H1 (cell line): ENCODE measurements at regions not wholly inside any gene's neighbourhood (a gene's known extent, or its start where the extent isn't known, plus 50 kb on each side); places are given as distances from the start of the nearest gene placed in this dataset.

Experiments
- CTCF ChIA-PET: fragments of 300-600 bp; sonication (Branson Sonifier 250); formaldehyde crosslinking; loops from one replicate; lab custom pipeline; 2021; ENCODE audit not compliant: partially characterized antibody; lab: Charles Lee
- POLR2A ChIA-PET: fragments of 300-600 bp; sonication (Branson Sonifier 250); formaldehyde crosslinking; loops from one replicate; lab custom pipeline; 2021; ENCODE audit warnings: inconsistent platforms; ENCODE audit not compliant: partially characterized antibody; lab: Charles Lee
- DNase-seq, 2 experiments: peaks; one replicate each; pipeline versions ENCODE4 v3.0.0 to v3.0.0-alpha.2; 2010 to 2022; ENCODE audit warnings: low spot score in 2 of 2, low read depth in 1 of 2, mixed read lengths in 1 of 2
- FAIRE-seq: peaks from 2 replicates; lab custom pipeline; 2011; peaks lifted over from hg19 to GRCh38; lab: Jason Lieb, UNC
- H2AFZ ChIP-seq: 2 replicates; pipeline ENCODE4 v1.8.1; 2012; ENCODE audit warnings: low read length, inconsistent platforms
- H2AK5ac ChIP-seq: 2 replicates; pipeline ENCODE4 v1.6.1; 2013; ENCODE audit warnings: low read depth, low read length
- H2BK120ac ChIP-seq: replicated peaks from 2 replicates; pipeline ENCODE3; 2013; ENCODE audit warnings: low read depth, low read length, inconsistent platforms
- H2BK12ac ChIP-seq: 2 replicates; pipeline ENCODE4 v1.6.1; 2013; ENCODE audit warnings: low read depth, low read length
- H2BK15ac ChIP-seq: 2 replicates; pipeline ENCODE4 v1.6.1; 2013; ENCODE audit warnings: low read length
- H2BK20ac ChIP-seq: 2 replicates; pipeline ENCODE4 v1.6.1; 2013; ENCODE audit warnings: low read length
- H2BK5ac ChIP-seq: 2 replicates; pipeline ENCODE4 v1.6.1; 2013; ENCODE audit warnings: low read depth, low read length
- H3K14ac ChIP-seq: 2 replicates; pipeline ENCODE4 v1.6.1; 2013; ENCODE audit warnings: inconsistent platforms; ENCODE audit not compliant: insufficient read length
- H3K18ac ChIP-seq: 2 replicates; pipeline ENCODE4 v1.6.1; 2013; ENCODE audit warnings: low read length; ENCODE audit errors: extremely low read depth
- H3K23ac ChIP-seq: 2 replicates; pipeline ENCODE4 v1.6.1; 2013; ENCODE audit warnings: inconsistent platforms; ENCODE audit not compliant: insufficient read length
- H3K23me2 ChIP-seq: 2 replicates; pipeline ENCODE4 v1.6.1; 2013; ENCODE audit warnings: low read depth, low read length
- H3K27ac ChIP-seq: 2 replicates; pipeline ENCODE4 v1.6.1; 2011; ENCODE audit warnings: low read depth, low read length, inconsistent platforms
- H3K27me3 ChIP-seq, 4 experiments: replicated peaks in 1 of 4; 1 replicate in 1 of 4; 2 replicates in 3 of 4; pipeline versions ENCODE4 v1.6.1 to v1.8.1; 2011 to 2013; ENCODE audit warnings: low read length in 3 of 4, mild to moderate bottlenecking in 3 of 4, inconsistent platforms in 2 of 4, mixed read lengths in 2 of 4, moderate library complexity in 1 of 4; ENCODE audit not compliant: control insufficient read depth in 3 of 4, insufficient read depth in 3 of 4; ENCODE audit errors: extremely low read depth in 1 of 4
- H3K36me3 ChIP-seq, 4 experiments: 2 replicates each; pipeline versions ENCODE4 v1.6.1 to v1.8.1; 2011 to 2013; ENCODE audit warnings: mild to moderate bottlenecking in 4 of 4, low read length in 3 of 4, moderate library complexity in 2 of 4, control low read depth in 1 of 4, inconsistent platforms in 1 of 4; ENCODE audit not compliant: insufficient read depth in 4 of 4, control insufficient read depth in 2 of 4
- H3K4ac ChIP-seq: replicated peaks from 2 replicates; pipeline ENCODE3; 2013; ENCODE audit warnings: low read length, low read depth, mixed read lengths, inconsistent platforms; ENCODE audit not compliant: insufficient read length
- H3K4me1 ChIP-seq, 4 experiments: replicated peaks in 1 of 4; 1 replicate in 1 of 4; 2 replicates in 3 of 4; pipeline versions ENCODE4 v1.6.1 to v1.8.1; 2011 to 2013; ENCODE audit warnings: low read length in 3 of 4, inconsistent platforms in 2 of 4, mixed read lengths in 1 of 4; ENCODE audit not compliant: insufficient read depth in 4 of 4, control insufficient read depth in 3 of 4
- H3K4me2 ChIP-seq, 2 experiments: 2 replicates each; pipeline versions ENCODE4 v1.6.1 to v1.8.1; 2011 to 2013; ENCODE audit warnings: low read depth in 2 of 2, low read length in 2 of 2, control low read depth in 1 of 2, inconsistent platforms in 1 of 2, mild to moderate bottlenecking in 1 of 2; ENCODE audit not compliant: insufficient read depth in 1 of 2
- H3K4me3 ChIP-seq, 4 experiments: fragments of 200-600, 300-600 bp in 1 of 4; sonication (generic), shearing (Covaris generic), sonication (Bioruptor Twin) in 1 of 4; 2 replicates each; pipeline versions ENCODE4 v1.5.1 to v1.8.1; 2011 to 2016; ENCODE audit warnings: low read length in 4 of 4, low read depth in 3 of 4, control low read depth in 2 of 4, inconsistent platforms in 2 of 4, mild to moderate bottlenecking in 2 of 4, mixed read lengths in 1 of 4, moderate library complexity in 1 of 4; ENCODE audit not compliant: insufficient read depth in 2 of 4; ENCODE audit errors: extremely low read depth in 1 of 4
- H3K56ac ChIP-seq: replicated peaks from 2 replicates; pipeline ENCODE3; 2013; ENCODE audit warnings: low read depth, mild to moderate bottlenecking, mixed read lengths, low read length, inconsistent platforms; ENCODE audit not compliant: insufficient read length
- H3K79me1 ChIP-seq: 2 replicates; pipeline ENCODE4 v1.6.1; 2013; ENCODE audit warnings: low read depth, low read length, control low read depth
- H3K79me2 ChIP-seq, 2 experiments: 2 replicates each; pipeline versions ENCODE4 v1.6.1 to v1.8.1; 2012 to 2013; ENCODE audit warnings: low read length in 2 of 2, mild to moderate bottlenecking in 2 of 2, inconsistent platforms in 1 of 2; ENCODE audit not compliant: insufficient read depth in 2 of 2, control insufficient read depth in 1 of 2
- H3K9ac ChIP-seq, 4 experiments: replicated peaks in 1 of 4; 1 replicate in 1 of 4; 2 replicates in 3 of 4; pipeline versions ENCODE4 v1.6.1 to v1.8.1; 2011 to 2013; ENCODE audit warnings: low read depth in 3 of 4, low read length in 3 of 4, control low read depth in 2 of 4, mild to moderate bottlenecking in 2 of 4, moderate library complexity in 2 of 4, inconsistent platforms in 1 of 4; ENCODE audit errors: extremely low read depth in 1 of 4
- H3K9me3 ChIP-seq, 2 experiments: 2 replicates each; pipeline versions ENCODE4 v1.6.1 to v1.8.1; 2012 to 2013; ENCODE audit warnings: mild to moderate bottlenecking in 2 of 2, moderate library complexity in 2 of 2, control low read depth in 1 of 2, inconsistent platforms in 1 of 2, low read depth in 1 of 2, low read length in 1 of 2, mixed read lengths in 1 of 2; ENCODE audit not compliant: insufficient read depth in 2 of 2
- H4K20me1 ChIP-seq, 2 experiments: replicated peaks in 1 of 2; 2 replicates each; pipeline versions ENCODE3 to v1.8.1; 2011 to 2013; ENCODE audit warnings: inconsistent platforms in 2 of 2, low read length in 2 of 2, mild to moderate bottlenecking in 1 of 2; ENCODE audit not compliant: insufficient read depth in 2 of 2, control insufficient read depth in 1 of 2
- H4K5ac ChIP-seq: 2 replicates; pipeline ENCODE4 v1.6.1; 2013; ENCODE audit warnings: low read length, low read depth, mixed read lengths, inconsistent platforms; ENCODE audit not compliant: insufficient read length
- H4K8ac ChIP-seq: 2 replicates; pipeline ENCODE4 v1.8.0; 2013; ENCODE audit warnings: mild to moderate bottlenecking, moderate library complexity, low read length, inconsistent platforms; ENCODE audit not compliant: insufficient read depth; ENCODE audit errors: extremely low read depth
- H4K91ac ChIP-seq: replicated peaks from 2 replicates; pipeline ENCODE3; 2013; ENCODE audit warnings: low read length, mixed read lengths, inconsistent platforms; ENCODE audit not compliant: insufficient read length
- EZH2 ChIP-seq: fragments of 200-600 bp; sonication (generic); IDR thresholded peaks from 2 replicates; pipeline ENCODE4 v1.7.1; 2012; ENCODE audit warnings: low read depth, mild to moderate bottlenecking, moderate library complexity, low read length, inconsistent platforms; ENCODE audit not compliant: severe bottlenecking
- HDAC2 ChIP-seq, 2 experiments: fragments of 300-600 bp in 1 of 2; sonication (generic) in 1 of 2; IDR thresholded peaks; 2 replicates each; pipeline ENCODE4 v1.6.1; 2011 to 2012; ENCODE audit warnings: low read depth in 2 of 2, low read length in 2 of 2, mild to moderate bottlenecking in 2 of 2, moderate library complexity in 2 of 2, borderline replicate concordance in 1 of 2, inconsistent platforms in 1 of 2
- KDM4A ChIP-seq: IDR thresholded peaks from one replicate; pipeline ENCODE4 v1.7.1; 2012; ENCODE audit warnings: low read depth, mild to moderate bottlenecking, moderate library complexity, low read length, inconsistent platforms; ENCODE audit not compliant: severe bottlenecking

- no peak overlapping the region for H2BK15ac ChIP-seq
- H3K27me3 ChIP-seq = no peaks in the 10 kb centered on the region
- H3K27ac ChIP-seq = no peak overlapping the region
- H3K36me3 ChIP-seq = no peaks in the 10 kb centered on the region; a peak in 1 of 8 replicates
- ChIA-PET POLR2A (no interaction called here), CTCF (no interaction called here)
- H4K8ac ChIP-seq = no peak overlapping the region
- H2AK5ac ChIP-seq = no peak overlapping the region
- peaks cover 4% of the 10 kb centered on the region in 2 experiments; a peak in 1 of 4 replicates for H3K9me3 ChIP-seq
- no peaks in the 10 kb centered on the region for H3K79me1 ChIP-seq
- H4K5ac ChIP-seq = no peak overlapping the region
- no peak for DNase-seq
- H3K4me1 ChIP-seq = no peaks in the 10 kb centered on the region; a peak in 1 of 7 replicates
- H2BK20ac ChIP-seq = no peak overlapping the region
- no peaks in the 10 kb centered on the region for H4K20me1 ChIP-seq
- H2BK5ac ChIP-seq = no peak overlapping the region
- H3K56ac ChIP-seq = no peak overlapping the region
- no peak overlapping the region for H3K4me2 ChIP-seq
- H3K4me3 ChIP-seq = no peak overlapping the region
- H2BK120ac ChIP-seq = no peak overlapping the region
- no peaks in the 10 kb centered on the region; the same call in 1 of the 2 replicates for H3K23me2 ChIP-seq
- no peak overlapping the region for H2AFZ ChIP-seq
- no peak overlapping the region for H3K14ac ChIP-seq
- H3K4ac ChIP-seq = no peak overlapping the region
- H3K23ac ChIP-seq = no peak overlapping the region
- no peak for FAIRE-seq
- H2BK12ac ChIP-seq = no peak overlapping the region
- no peak overlapping the region for H3K18ac ChIP-seq
- H3K9ac ChIP-seq = no peak overlapping the region
- no peaks in the 10 kb centered on the region for H3K79me2 ChIP-seq
- no peak overlapping the region for H4K91ac ChIP-seq
- TF ChIP-seq HDAC2 (IDR thresholded peaks at IDR 0.05; ENCODE audit: borderline replicate concordance in 1 of 2, low read depth in 2 of 2, low read length in 2 of 2) (no peak), EZH2 (no peak), KDM4A (no peak)
Observed at GRCh38 chr2:150572961-150573395, 85.5 kb upstream of the RND3 start.
